NCI-H774 (cell line): ENCODE measurements at regions not wholly inside any gene's neighbourhood (a gene's known extent, or its start where the extent isn't known, plus 50 kb on each side); places are given as distances from the start of the nearest gene placed in this dataset.

Source experiments
- DNase-seq: peaks from one replicate; lab custom pipeline; 2025; lab: John Stamatoyannopoulos, UW

GRCh38 chr22:23409976-23410375 lies 170.1 kb downstream of the IGLL1 start:
- no peak for DNase-seq

- no peak for DNase-seq
These were observed 171.8 kb downstream of the IGLL1 start for GRCh38 chr22:23408321-23408720.

- DNase-seq: no peak
These were observed 174.7 kb downstream of the IGLL1 start for GRCh38 chr22:23405366-23405851.

GRCh38 chr22:23404689-23405365 lies 175.3 kb downstream of the IGLL1 start:
- DNase-seq: no peak

- no peak for DNase-seq
These were observed 176.1 kb downstream of the IGLL1 start for GRCh38 chr22:23403720-23404688.

- DNase-seq: no peak
These were observed 176.9 kb downstream of the IGLL1 start for GRCh38 chr22:23403152-23403719.

- peak; percentile 86 for DNase-seq
These were observed 177.6 kb downstream of the IGLL1 start for GRCh38 chr22:23402275-23403151.

- no peak for DNase-seq
These were observed 178.2 kb downstream of the IGLL1 start for GRCh38 chr22:23401910-23402274.

GRCh38 chr22:23401111-23401909 lies 178.8 kb downstream of the IGLL1 start:
- DNase-seq: no peak

GRCh38 chr22:23400286-23400981 lies 179.7 kb downstream of the IGLL1 start:
- no peak for DNase-seq

GRCh38 chr22:23399367-23400285 lies 180.5 kb downstream of the IGLL1 start:
- no peak for DNase-seq

GRCh38 chr22:23398701-23399366 lies 181.3 kb downstream of the IGLL1 start:
- DNase-seq: no peak

GRCh38 chr22:23397613-23398567 lies 182.2 kb downstream of the IGLL1 start:
- no peak for DNase-seq

- no peak for DNase-seq
These were observed 183.0 kb downstream of the IGLL1 start for GRCh38 chr22:23397008-23397612.

GRCh38 chr22:23396362-23397007 lies 183.6 kb downstream of the IGLL1 start:
- DNase-seq: no peak
